GM23338 (cell line): ENCODE measurements at regions not wholly inside any gene's neighbourhood (a gene's known extent, or its start where the extent isn't known, plus 50 kb on each side); places are given as distances from the start of the nearest gene placed in this dataset.
A peak's percentile ranks its signal among the peaks of the same experiment; 100 is the strongest.

Experiments used
- CREB1 ChIP-seq: fragments of 250-450 bp; sonication (Bioruptor Pico); IDR thresholded peaks from 2 replicates; pipeline ENCODE4 v1.5.0; 2020; ENCODE audit warnings: low read depth, mild to moderate bottlenecking, moderate library complexity
- ETS1 ChIP-seq: IDR thresholded peaks from 2 replicates; pipeline ENCODE4 v1.6.1; 2016; ENCODE audit warnings: antibody characterized with exemption
- EZH2 ChIP-seq: fragments of 200-600 bp; sonication (generic); IDR thresholded peaks from one replicate; pipeline ENCODE4 v1.8.0; 2017; ENCODE audit warnings: antibody characterized with exemption, mild to moderate bottlenecking, low read depth; ENCODE audit not compliant: unreplicated experiment
- POLR2AphosphoS5 ChIP-seq: IDR thresholded peaks from 2 replicates; pipeline ENCODE4 v1.6.1; 2016; ENCODE audit warnings: antibody characterized with exemption, low read depth
- REST ChIP-seq: IDR thresholded peaks from one replicate; pipeline ENCODE4 v1.6.1; 2018; ENCODE audit warnings: antibody characterized with exemption; ENCODE audit not compliant: unreplicated experiment
- TF ChIP-seq, protein P1 (sequence below), 2 experiments: fragments of 200-600 bp in 1 of 2; sonication (generic) in 1 of 2; conservative IDR thresholded peaks; 2 replicates each; pipeline versions ENCODE4 v1.5.1 to v1.6.1; 2016 to 2017; ENCODE audit warnings: antibody characterized with exemption in 2 of 2, low read depth in 2 of 2, mild to moderate bottlenecking in 2 of 2, moderate library complexity in 1 of 2

GRCh38 chr11:112795142-112795815, 165.9 kb upstream of the NCAM1 start:
- TF ChIP-seq, protein P1, sequence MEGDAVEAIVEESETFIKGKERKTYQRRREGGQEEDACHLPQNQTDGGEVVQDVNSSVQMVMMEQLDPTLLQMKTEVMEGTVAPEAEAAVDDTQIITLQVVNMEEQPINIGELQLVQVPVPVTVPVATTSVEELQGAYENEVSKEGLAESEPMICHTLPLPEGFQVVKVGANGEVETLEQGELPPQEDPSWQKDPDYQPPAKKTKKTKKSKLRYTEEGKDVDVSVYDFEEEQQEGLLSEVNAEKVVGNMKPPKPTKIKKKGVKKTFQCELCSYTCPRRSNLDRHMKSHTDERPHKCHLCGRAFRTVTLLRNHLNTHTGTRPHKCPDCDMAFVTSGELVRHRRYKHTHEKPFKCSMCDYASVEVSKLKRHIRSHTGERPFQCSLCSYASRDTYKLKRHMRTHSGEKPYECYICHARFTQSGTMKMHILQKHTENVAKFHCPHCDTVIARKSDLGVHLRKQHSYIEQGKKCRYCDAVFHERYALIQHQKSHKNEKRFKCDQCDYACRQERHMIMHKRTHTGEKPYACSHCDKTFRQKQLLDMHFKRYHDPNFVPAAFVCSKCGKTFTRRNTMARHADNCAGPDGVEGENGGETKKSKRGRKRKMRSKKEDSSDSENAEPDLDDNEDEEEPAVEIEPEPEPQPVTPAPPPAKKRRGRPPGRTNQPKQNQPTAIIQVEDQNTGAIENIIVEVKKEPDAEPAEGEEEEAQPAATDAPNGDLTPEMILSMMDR (conservative IDR thresholded peaks at IDR 0.05; ENCODE audit: low read depth in 2 of 2): peak; percentile 78 to 82
- no peak for TF ChIP-seq CREB1
- TF ChIP-seq REST: no peak
- TF ChIP-seq POLR2AphosphoS5: no peak
- no peak for TF ChIP-seq EZH2
- no peak for TF ChIP-seq ETS1
